HL-60 (cell line): ENCODE measurements at regions not wholly inside any gene's neighbourhood (a gene's known extent, or its start where the extent isn't known, plus 50 kb on each side); places are given as distances from the start of the nearest gene placed in this dataset.

Experiments used
- DNase-seq, 2 experiments: peaks; one replicate each; pipeline ENCODE4 v3.0.0-alpha.2; 2010 to 2020; ENCODE audit warnings: low read depth in 1 of 2, low spot score in 1 of 2
- H3K27ac ChIP-seq: fragments of 250-450 bp; sonication (Bioruptor Pico); replicated peaks from 2 replicates; pipeline ENCODE4 v1.5.1; 2020; ENCODE audit warnings: mild to moderate bottlenecking, moderate library complexity
- H3K27me3 ChIP-seq: fragments of 250-450 bp; sonication (Bioruptor Pico); 2 replicates; pipeline ENCODE4 v1.5.1; 2021; ENCODE audit warnings: mild to moderate bottlenecking, moderate library complexity; ENCODE audit not compliant: insufficient read depth, poor library complexity, severe bottlenecking
- H3K4me3 ChIP-seq: replicated peaks from 2 replicates; pipeline ENCODE4 v1.5.1; 2011; ENCODE audit warnings: mild to moderate bottlenecking, control low read depth, low read length; ENCODE audit not compliant: insufficient read depth
- CTCF ChIP-seq: IDR thresholded peaks from one replicate; pipeline ENCODE4 v1.5.1; 2011; ENCODE audit warnings: low read length, control low read depth, inconsistent platforms; ENCODE audit not compliant: insufficient read depth
- GABPA ChIP-seq: IDR thresholded peaks from 2 replicates; pipeline ENCODE4 v1.6.1; 2012; ENCODE audit warnings: low read depth
- POLR2AphosphoS5 ChIP-seq: IDR thresholded peaks from 2 replicates; pipeline ENCODE4 v1.6.1; 2012; ENCODE audit warnings: low read depth
- REST ChIP-seq: IDR thresholded peaks from 2 replicates; pipeline ENCODE4 v1.6.1; 2012; ENCODE audit warnings: low read depth; ENCODE audit not compliant: insufficient replicate concordance
- SPI1 ChIP-seq: IDR thresholded peaks from 2 replicates; pipeline ENCODE4 v1.6.1; 2012; ENCODE audit warnings: low read depth, mild to moderate bottlenecking, borderline replicate concordance

GRCh38 chr14:27245947-27246346 lies 648.1 kb upstream of the NOVA1 start:
- Histone ChIP-seq H3K27ac (no peak overlapping the region), H3K4me3 (no peak overlapping the region), H3K27me3 (no peaks in the 10 kb centered on the region)
- no peak for DNase-seq
- TF ChIP-seq SPI1 (no peak), REST (no peak), CTCF (no peak), POLR2AphosphoS5 (no peak), GABPA (no peak)

GRCh38 chr14:27253966-27254365 lies 656.1 kb upstream of the NOVA1 start:
- no peak for DNase-seq
- Histone ChIP-seq H3K4me3 (no peak overlapping the region), H3K27ac (no peak overlapping the region), H3K27me3 (no peaks in the 10 kb centered on the region)
- no peak for TF ChIP-seq GABPA
- TF ChIP-seq SPI1, result no peak
- no peak for TF ChIP-seq POLR2AphosphoS5
- TF ChIP-seq REST, result no peak
- no peak for TF ChIP-seq CTCF

- TF ChIP-seq SPI1 (no peak), POLR2AphosphoS5 (no peak)
- H3K27ac ChIP-seq, result no peak overlapping the region
- no peak for DNase-seq
- H3K27me3 ChIP-seq, result no peaks in the 10 kb centered on the region
- no peak overlapping the region for H3K4me3 ChIP-seq
Measured at GRCh38 chr14:27256805-27257204, 659.0 kb upstream of the NOVA1 start.

- no peak for DNase-seq
- Histone ChIP-seq H3K27me3 (no peaks in the 10 kb centered on the region), H3K4me3 (no peak overlapping the region), H3K27ac (no peak overlapping the region)
- TF ChIP-seq POLR2AphosphoS5, result no peak
- TF ChIP-seq GABPA, result no peak
- no peak for TF ChIP-seq REST
- TF ChIP-seq CTCF, result no peak
- no peak for TF ChIP-seq SPI1
Measured at GRCh38 chr14:27267876-27268275, 670.0 kb upstream of the NOVA1 start.
